Tibial artery (tissue), 4 donors: ENCODE measurements at regions not wholly inside any gene's neighbourhood (a gene's known extent, or its start where the extent isn't known, plus 50 kb on each side); places are given as distances from the start of the nearest gene placed in this dataset.

ENCODE experiments used
- DNase-seq, 2 donors: peaks; one replicate each; pipeline ENCODE4 v3.0.0-alpha.2; 2019
- H3K27ac ChIP-seq, 2 donors: fragments of 200-600 bp; sonication (generic) in 1 of 2; 1 replicate in 1 of 2; 2 replicates in 1 of 2; pipeline ENCODE4 v1.5.1; 2018 to 2019; ENCODE audit warnings: mild to moderate bottlenecking in 1 of 2
- H3K27me3 ChIP-seq, 2 donors: fragments of 200-600 bp; sonication (generic) in 1 of 2; one replicate each; pipeline versions ENCODE4 v1.5.1 to v1.6.0; 2016 to 2019
- H3K36me3 ChIP-seq, 3 donors: fragments of 200-600 bp; sonication (generic) in 2 of 3; one replicate each; pipeline ENCODE4 v1.5.1; 2016 to 2019; ENCODE audit warnings: mild to moderate bottlenecking in 2 of 3
- H3K4me1 ChIP-seq, 4 donors: fragments of 200-600 bp; sonication (generic) in 2 of 4; 1 replicate in 3 of 4; 2 replicates in 1 of 4; pipeline ENCODE4 v1.5.1; 2016 to 2019
- H3K4me3 ChIP-seq, 2 donors: fragments of 200-600 bp; sonication (generic) in 1 of 2; 1 replicate in 1 of 2; 2 replicates in 1 of 2; pipeline ENCODE4 v1.5.1; 2018 to 2019; ENCODE audit warnings: mild to moderate bottlenecking in 2 of 2
- H3K9me3 ChIP-seq, 3 donors: fragments of 200-600 bp; sonication (generic) in 1 of 3; one replicate each; pipeline ENCODE4 v1.5.1; 2016 to 2019
- intact Hi-C: fragments of 100-400 bp; cut with DNase I; formaldehyde crosslinking; loops from one replicate; pipeline ENCODE4 v1.15.0; 2023; ENCODE audit warnings: low total_unique reads
- TF ChIP-seq, protein P1 (sequence below), 2 experiments: fragments of 200-600 bp in 1 of 2; fragments of 450-650 bp in 1 of 2; IDR thresholded peaks; one replicate each; pipeline ENCODE4 v1.5.1; 2017 to 2019; ENCODE audit warnings: antibody characterized with exemption in 2 of 2, mild to moderate bottlenecking in 1 of 2, moderate library complexity in 1 of 2

DNA sequence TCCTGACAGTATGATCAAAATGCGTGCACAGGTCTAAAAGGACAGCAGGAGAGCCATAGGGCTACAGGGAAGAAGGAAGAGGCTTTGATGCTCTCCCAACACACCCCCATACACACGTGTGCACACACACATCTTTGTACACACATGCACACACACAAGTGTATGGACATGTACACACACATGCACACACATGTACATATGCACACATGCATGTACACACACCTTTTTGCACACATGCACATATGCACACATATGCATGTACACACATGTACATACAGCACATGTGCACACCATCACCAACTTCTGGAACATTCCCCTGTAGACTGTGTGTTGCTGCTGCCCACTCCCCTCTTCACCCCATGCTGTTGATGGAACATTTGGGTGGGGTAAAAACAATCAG, 255.6 kb upstream of the CTBP2 start:
- Histone ChIP-seq H3K27ac (no peak overlapping the region), H3K36me3 (no peaks in the 10 kb centered on the region), H3K9me3 (no peaks in the 10 kb centered on the region), H3K4me1 (no peaks in the 10 kb centered on the region), H3K4me3 (no peak overlapping the region), H3K27me3 (no peaks in the 10 kb centered on the region)
- intact Hi-C loops: no loop called here
- no peak for DNase-seq
- TF ChIP-seq, protein P1, sequence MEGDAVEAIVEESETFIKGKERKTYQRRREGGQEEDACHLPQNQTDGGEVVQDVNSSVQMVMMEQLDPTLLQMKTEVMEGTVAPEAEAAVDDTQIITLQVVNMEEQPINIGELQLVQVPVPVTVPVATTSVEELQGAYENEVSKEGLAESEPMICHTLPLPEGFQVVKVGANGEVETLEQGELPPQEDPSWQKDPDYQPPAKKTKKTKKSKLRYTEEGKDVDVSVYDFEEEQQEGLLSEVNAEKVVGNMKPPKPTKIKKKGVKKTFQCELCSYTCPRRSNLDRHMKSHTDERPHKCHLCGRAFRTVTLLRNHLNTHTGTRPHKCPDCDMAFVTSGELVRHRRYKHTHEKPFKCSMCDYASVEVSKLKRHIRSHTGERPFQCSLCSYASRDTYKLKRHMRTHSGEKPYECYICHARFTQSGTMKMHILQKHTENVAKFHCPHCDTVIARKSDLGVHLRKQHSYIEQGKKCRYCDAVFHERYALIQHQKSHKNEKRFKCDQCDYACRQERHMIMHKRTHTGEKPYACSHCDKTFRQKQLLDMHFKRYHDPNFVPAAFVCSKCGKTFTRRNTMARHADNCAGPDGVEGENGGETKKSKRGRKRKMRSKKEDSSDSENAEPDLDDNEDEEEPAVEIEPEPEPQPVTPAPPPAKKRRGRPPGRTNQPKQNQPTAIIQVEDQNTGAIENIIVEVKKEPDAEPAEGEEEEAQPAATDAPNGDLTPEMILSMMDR (IDR thresholded peaks at IDR 0.05): no peak

DNA sequence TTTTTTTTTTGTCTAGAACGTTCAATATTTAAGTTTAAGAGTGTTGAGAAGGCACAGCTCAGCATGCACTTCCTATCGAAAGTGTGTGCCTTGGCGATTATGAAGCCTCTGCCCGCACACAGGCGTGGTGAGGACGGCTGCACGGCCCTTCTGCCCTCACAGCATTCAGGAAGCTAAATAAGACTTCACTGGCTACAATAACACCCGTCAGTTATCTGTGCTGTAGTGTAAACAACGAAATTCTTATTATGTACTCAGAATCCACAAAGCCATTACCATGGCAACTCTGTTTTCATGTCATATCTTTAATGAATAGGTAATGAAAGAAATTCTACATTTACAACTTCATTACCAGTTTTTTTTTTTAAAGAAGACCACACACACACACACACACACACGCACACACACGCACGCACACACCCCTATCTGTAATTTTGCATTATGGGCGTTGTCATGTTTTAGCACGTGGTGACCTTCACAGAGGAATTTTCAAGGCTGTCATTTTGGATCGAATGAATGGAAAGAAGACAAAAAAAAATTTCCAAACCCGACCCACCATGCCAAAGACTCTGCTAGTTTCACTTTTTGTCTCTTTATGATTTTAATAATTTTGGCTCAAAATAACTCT, 254.8 kb upstream of the CTBP2 start:
- intact Hi-C loops: no loop called here
- H3K27me3 ChIP-seq: peaks cover 0 to 1% of the 10 kb centered on the region in 2 donors

DNA sequence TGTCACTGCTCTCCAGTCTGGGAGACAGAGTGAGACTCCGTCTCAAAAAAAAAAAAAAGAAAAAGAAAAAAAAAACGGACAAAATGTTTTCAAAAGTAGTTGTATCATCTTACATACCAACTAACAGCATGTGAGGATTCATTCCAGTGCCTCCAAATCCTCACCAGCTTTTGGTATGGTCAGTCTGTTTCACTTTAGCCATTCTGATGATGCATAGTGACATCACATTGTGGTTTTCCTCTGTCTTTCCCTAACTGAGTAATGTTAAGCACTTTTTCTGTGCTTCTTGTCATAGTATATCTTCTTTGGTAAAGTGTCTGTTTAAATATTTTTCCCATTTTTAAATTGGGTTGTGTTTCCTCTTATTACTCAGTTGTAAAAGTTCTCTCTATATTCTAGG, 251.4 kb upstream of the CTBP2 start:
- no peak overlapping the region for H3K27ac ChIP-seq
- H3K9me3 ChIP-seq: no peaks in the 10 kb centered on the region
- H3K4me3 ChIP-seq: no peak overlapping the region
- intact Hi-C loops: no loop called here
- H3K27me3 ChIP-seq: peaks cover 0 to 8% of the 10 kb centered on the region in 2 donors
- H3K4me1 ChIP-seq: no peaks in the 10 kb centered on the region
- H3K36me3 ChIP-seq: no peaks in the 10 kb centered on the region
- no peak for DNase-seq
- TF ChIP-seq, protein P1 (IDR thresholded peaks at IDR 0.05): no peak

More for the DNA sequence above, 254.8 kb upstream of the CTBP2 start:
- TF ChIP-seq, protein P1 (IDR thresholded peaks at IDR 0.05): no peak
- Histone ChIP-seq H3K36me3 (no peaks in the 10 kb centered on the region), H3K27ac (no peak overlapping the region), H3K4me1 (no peaks in the 10 kb centered on the region), H3K4me3 (no peak overlapping the region), H3K9me3 (no peaks in the 10 kb centered on the region)
- no peak for DNase-seq

DNA sequence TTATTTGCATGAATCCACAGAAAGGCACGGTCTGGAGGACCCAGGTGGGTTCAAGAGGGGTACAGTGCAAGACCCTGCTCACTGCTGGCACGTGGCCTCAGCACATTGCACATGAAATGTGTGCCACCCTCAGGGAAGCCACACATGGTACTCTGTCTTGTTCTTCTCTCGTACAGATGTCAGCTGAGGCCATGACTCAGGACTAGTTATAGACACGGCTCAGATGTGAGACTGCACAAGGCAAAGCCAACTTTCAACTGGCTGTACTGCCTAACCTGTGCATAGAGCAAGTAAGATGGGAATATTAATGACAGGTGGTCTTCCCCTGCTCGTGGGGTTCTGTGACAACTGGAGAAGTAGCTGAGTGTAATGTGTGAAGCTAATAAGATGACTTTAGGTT, 249.4 kb upstream of the CTBP2 start:
- Histone ChIP-seq H3K27ac (no peak overlapping the region), H3K36me3 (no peaks in the 10 kb centered on the region), H3K4me3 (no peak overlapping the region), H3K9me3 (no peaks in the 10 kb centered on the region), H3K4me1 (no peaks in the 10 kb centered on the region), H3K27me3 (peaks cover 0 to 8% of the 10 kb centered on the region in 2 donors)
- no peak for DNase-seq
- intact Hi-C loops: no loop called here
- TF ChIP-seq, protein P1 (IDR thresholded peaks at IDR 0.05): no peak

DNA sequence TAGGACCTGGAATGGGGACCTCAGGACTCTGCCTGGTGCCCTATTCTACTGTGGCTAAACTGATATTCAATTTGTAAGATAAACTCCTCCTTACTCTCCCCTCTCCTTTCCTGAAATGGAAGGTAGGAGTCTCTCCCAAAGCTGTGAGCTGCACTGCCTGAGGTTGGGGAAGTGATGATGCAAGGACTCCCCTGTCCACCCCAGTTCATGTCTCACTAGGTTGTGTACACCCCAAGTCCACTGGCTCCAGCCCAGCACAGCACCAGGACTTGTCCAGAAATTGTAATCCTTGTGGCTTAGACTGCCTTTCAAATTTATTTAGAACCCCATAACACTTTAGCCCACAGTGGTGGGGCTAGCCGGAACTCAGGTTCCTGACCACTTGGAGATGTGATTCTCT, 247.2 kb upstream of the CTBP2 start:
- DNase-seq: no peak
- TF ChIP-seq, protein P1 (IDR thresholded peaks at IDR 0.05): no peak
- no peak overlapping the region for H3K4me3 ChIP-seq
- intact Hi-C loops: no loop called here
- no peaks in the 10 kb centered on the region for H3K9me3 ChIP-seq
- H3K27ac ChIP-seq: no peak overlapping the region
- peaks cover 0 to 8% of the 10 kb centered on the region in 2 donors for H3K27me3 ChIP-seq
- no peaks in the 10 kb centered on the region for H3K4me1 ChIP-seq
- no peaks in the 10 kb centered on the region for H3K36me3 ChIP-seq
